Epithelial cell of esophagus (primary cell): ENCODE measurements at regions not wholly inside any gene's neighbourhood (a gene's known extent, or its start where the extent isn't known, plus 50 kb on each side); places are given as distances from the start of the nearest gene placed in this dataset.

Experiments
- DNase-seq: peaks from one replicate; pipeline ENCODE4 v3.0.0; 2010; ENCODE audit warnings: low read depth
- H3K4me3 ChIP-seq: 2 replicates; pipeline ENCODE4 v1.5.1; 2011; ENCODE audit warnings: mild to moderate bottlenecking, low read length, control low read depth
- CTCF ChIP-seq: IDR thresholded peaks from 2 replicates; pipeline ENCODE4 v1.5.1; 2011; ENCODE audit warnings: low read depth, mild to moderate bottlenecking, low read length, control low read depth, inconsistent platforms; ENCODE audit not compliant: insufficient read depth; ENCODE audit errors: missing control alignments

- TF ChIP-seq CTCF: no peak
- H3K4me3 ChIP-seq: no peak overlapping the region
- no peak for DNase-seq
These were observed 452.6 kb downstream of the GALC start for GRCh38 chr14:87540339-87540738.

GRCh38 chr14:87529081-87529480 is 463.9 kb downstream of the GALC start:
- DNase-seq: no peak
- no peak overlapping the region for H3K4me3 ChIP-seq
- no peak for TF ChIP-seq CTCF

- H3K4me3 ChIP-seq: no peak overlapping the region
- TF ChIP-seq CTCF: no peak
- no peak for DNase-seq
These were observed 466.3 kb downstream of the GALC start for GRCh38 chr14:87526731-87527130.

GRCh38 chr14:87524011-87524410 is 469.0 kb downstream of the GALC start:
- TF ChIP-seq CTCF: no peak
- DNase-seq: no peak
- H3K4me3 ChIP-seq: no peak overlapping the region

GRCh38 chr14:87522575-87522974 is 470.4 kb downstream of the GALC start:
- TF ChIP-seq CTCF: peak; percentile 38
- DNase-seq: peak; percentile 82
- no peak overlapping the region for H3K4me3 ChIP-seq

- DNase-seq: peak; percentile 67
- no peak for TF ChIP-seq CTCF
- H3K4me3 ChIP-seq: no peak overlapping the region
These were observed 484.6 kb downstream of the GALC start for GRCh38 chr14:87508333-87508732.

- DNase-seq: no peak
- no peak for TF ChIP-seq CTCF
- no peak overlapping the region for H3K4me3 ChIP-seq
These were observed 489.3 kb downstream of the GALC start for GRCh38 chr14:87503711-87504110.
